HepG2 (cell line): ENCODE measurements at regions not wholly inside any gene's neighbourhood (a gene's known extent, or its start where the extent isn't known, plus 50 kb on each side); places are given as distances from the start of the nearest gene placed in this dataset.

Experiments
- ARID4A ChIP-seq: sonication (generic); formaldehyde crosslinking; IDR thresholded peaks from 2 replicates; pipeline ENCODE4 v1.5.0; 2020; ENCODE audit warnings: mild to moderate bottlenecking, missing genetic modification reagents, borderline replicate concordance
- ATF2 ChIP-seq: sonication (generic); formaldehyde crosslinking; IDR thresholded peaks from 2 replicates; pipeline ENCODE4 v1.4.0; 2020; ENCODE audit warnings: missing genetic modification reagents
- IRF1 ChIP-seq: sonication (generic); formaldehyde crosslinking; IDR thresholded peaks from 2 replicates; pipeline ENCODE4 v1.4.0; 2020; ENCODE audit warnings: low read depth, mild to moderate bottlenecking, missing genetic modification reagents
- JARID2 ChIP-seq: sonication (generic); formaldehyde crosslinking; IDR thresholded peaks from 2 replicates; pipeline ENCODE4 v1.8.1; 2023; ENCODE audit warnings: missing genetic modification reagents, inconsistent platforms; ENCODE audit not compliant: insufficient replicate concordance
- JUND ChIP-seq: sonication (generic); formaldehyde crosslinking; IDR thresholded peaks from 2 replicates; pipeline ENCODE4 v1.8.0; 2022; ENCODE audit warnings: mild to moderate bottlenecking, missing genetic modification reagents
- MEIS1 ChIP-seq: sonication (generic); formaldehyde crosslinking; IDR thresholded peaks from 2 replicates; pipeline ENCODE4 v1.9.0; 2021; ENCODE audit warnings: mild to moderate bottlenecking, missing genetic modification reagents, moderate library complexity, borderline replicate concordance
- MEIS2 ChIP-seq: sonication (generic); formaldehyde crosslinking; IDR thresholded peaks from 2 replicates; pipeline ENCODE4 v1.9.0; 2021; ENCODE audit warnings: mild to moderate bottlenecking, missing genetic modification reagents
- POLR2A ChIP-seq, 2 experiments: IDR thresholded peaks; 2 replicates each; pipeline ENCODE4 v1.6.1; 2011; ENCODE audit warnings: low read depth in 2 of 2, low read length in 2 of 2, mild to moderate bottlenecking in 1 of 2, moderate library complexity in 1 of 2; ENCODE audit not compliant: insufficient read depth in 1 of 2
- SMC3 ChIP-seq: IDR thresholded peaks from 2 replicates; pipeline ENCODE4 v1.6.1; 2011; ENCODE audit warnings: low read length, improper control_type of control experiment
- SUZ12 ChIP-seq: fragments of 150-350 bp; IDR thresholded peaks from 2 replicates; pipeline ENCODE4 v1.6.1; 2014; ENCODE audit warnings: low read depth, low read length
- TCF7L2 ChIP-seq: IDR thresholded peaks from 2 replicates; pipeline ENCODE4 v1.6.1; 2011; ENCODE audit warnings: mild to moderate bottlenecking, low read depth, low read length, moderate library complexity
- ZNF121 ChIP-seq: sonication (generic); formaldehyde crosslinking; IDR thresholded peaks from 2 replicates; pipeline ENCODE4 v1.5.0; 2020; ENCODE audit warnings: mild to moderate bottlenecking, missing genetic modification reagents
- ZNF24 ChIP-seq: fragments of 450-650 bp; IDR thresholded peaks from 2 replicates; pipeline ENCODE4 v1.6.1; 2017; ENCODE audit warnings: antibody characterized with exemption, mild to moderate bottlenecking
- ZNF274 ChIP-seq: sonication (generic); formaldehyde crosslinking; IDR thresholded peaks from 2 replicates; pipeline ENCODE4 v1.5.1; 2020; ENCODE audit warnings: mild to moderate bottlenecking, missing genetic modification reagents

- TF ChIP-seq ZNF24: no peak
- TF ChIP-seq IRF1 (CRISPR knock-in tag): no peak
- no peak for TF ChIP-seq ZNF274 (CRISPR knock-in tag)
- no peak for TF ChIP-seq MEIS1
- no peak for TF ChIP-seq ZNF121 (CRISPR knock-in tag)
- TF ChIP-seq POLR2A (IDR thresholded peaks at IDR 0.05; ENCODE audit: insufficient read depth in 1 of 2, low read depth in 2 of 2, low read length in 2 of 2): no peak
- no peak for TF ChIP-seq SMC3
- TF ChIP-seq JARID2 (CRISPR knock-in tag): no peak
- TF ChIP-seq MEIS2 (CRISPR knock-in tag): no peak
- TF ChIP-seq TCF7L2: no peak
- no peak for TF ChIP-seq ARID4A
- no peak for TF ChIP-seq SUZ12
- TF ChIP-seq JUND: no peak
- no peak for TF ChIP-seq ATF2 (CRISPR knock-in tag)
Observed at GRCh38 chr12:63008372-63008771, 73.4 kb upstream of the PPM1H start.
